Mesenchymal stem cell (in vitro differentiated cells and primary cell): ENCODE measurements at regions not wholly inside any gene's neighbourhood (a gene's known extent, or its start where the extent isn't known, plus 50 kb on each side); places are given as distances from the start of the nearest gene placed in this dataset.

Experiments used
- DNase-seq: peaks from one replicate; pipeline ENCODE4 v3.0.0-alpha.2; 2013
- H2AFZ ChIP-seq: one replicate; pipeline ENCODE4 v1.6.1; 2013; ENCODE audit warnings: low read depth, mild to moderate bottlenecking, control low read depth, inconsistent platforms, low read length, moderate library complexity
- H2AK5ac ChIP-seq: 2 replicates; pipeline ENCODE4 v1.6.1; 2013; ENCODE audit warnings: low read length, moderate library complexity, mild to moderate bottlenecking, inconsistent platforms; ENCODE audit not compliant: severe bottlenecking
- H2BK120ac ChIP-seq: one replicate; pipeline ENCODE4 v1.6.1; 2013; ENCODE audit warnings: low read depth, mild to moderate bottlenecking, inconsistent platforms, low read length, moderate library complexity
- H2BK12ac ChIP-seq, 2 experiments: one replicate each; pipeline ENCODE4 v1.6.1; 2013; ENCODE audit warnings: inconsistent platforms in 2 of 2, low read length in 2 of 2, mild to moderate bottlenecking in 2 of 2, moderate library complexity in 2 of 2, control low read depth in 1 of 2
- H2BK15ac ChIP-seq: one replicate; pipeline ENCODE4 v1.6.1; 2013; ENCODE audit warnings: mild to moderate bottlenecking, low read depth, inconsistent platforms; ENCODE audit not compliant: poor library complexity, severe bottlenecking
- H2BK5ac ChIP-seq: 2 replicates; pipeline ENCODE4 v1.6.1; 2013; ENCODE audit warnings: low read depth, mild to moderate bottlenecking, low read length, control low read depth, inconsistent platforms; ENCODE audit not compliant: poor library complexity, severe bottlenecking
- H3K14ac ChIP-seq, 2 experiments: one replicate each; pipeline ENCODE4 v1.6.1; 2013; ENCODE audit warnings: inconsistent platforms in 2 of 2, low read length in 2 of 2, control low read depth in 1 of 2, mild to moderate bottlenecking in 1 of 2, moderate library complexity in 1 of 2
- H3K18ac ChIP-seq, 2 experiments: one replicate each; pipeline ENCODE4 v1.6.1; 2013; ENCODE audit warnings: inconsistent platforms in 2 of 2, low read length in 2 of 2, control low read depth in 1 of 2, low read depth in 1 of 2, mild to moderate bottlenecking in 1 of 2
- H3K23ac ChIP-seq, 2 experiments: one replicate each; pipeline ENCODE4 v1.6.1; 2013; ENCODE audit warnings: inconsistent platforms in 2 of 2, low read length in 2 of 2, mild to moderate bottlenecking in 2 of 2, moderate library complexity in 2 of 2, control low read depth in 1 of 2
- H3K27ac ChIP-seq: 2 replicates; pipeline ENCODE4 v1.5.1; 2013; ENCODE audit warnings: mild to moderate bottlenecking, moderate library complexity, low read length, control low read depth, inconsistent platforms; ENCODE audit not compliant: poor library complexity, severe bottlenecking
- H3K27me3 ChIP-seq, 2 experiments: 2 replicates each; pipeline versions ENCODE4 v1.6.1 to v1.7.0; 2013; ENCODE audit warnings: low read length in 2 of 2, mild to moderate bottlenecking in 2 of 2, moderate library complexity in 2 of 2, control low read depth in 1 of 2, inconsistent platforms in 1 of 2; ENCODE audit not compliant: control insufficient read depth in 1 of 2, insufficient read depth in 1 of 2
- H3K36me3 ChIP-seq, 2 experiments: 2 replicates each; pipeline versions ENCODE4 v1.6.1 to v1.7.0; 2013; ENCODE audit warnings: low read length in 2 of 2, control low read depth in 1 of 2, inconsistent platforms in 1 of 2, low read depth in 1 of 2, mild to moderate bottlenecking in 1 of 2; ENCODE audit not compliant: insufficient read depth in 2 of 2, control insufficient read depth in 1 of 2
- H3K4ac ChIP-seq, 2 experiments: one replicate each; pipeline ENCODE4 v1.6.1; 2013; ENCODE audit warnings: inconsistent platforms in 2 of 2, low read length in 2 of 2, mild to moderate bottlenecking in 2 of 2, moderate library complexity in 2 of 2, control low read depth in 1 of 2, low read depth in 1 of 2
- H3K4me1 ChIP-seq: 2 replicates; pipeline ENCODE4 v1.6.1; 2013; ENCODE audit warnings: low read depth, low read length, control low read depth; ENCODE audit not compliant: control insufficient read depth, insufficient read depth
- H3K4me2 ChIP-seq: 2 replicates; pipeline ENCODE4 v1.6.1; 2013; ENCODE audit warnings: low read length, mild to moderate bottlenecking, inconsistent platforms; ENCODE audit not compliant: poor library complexity, severe bottlenecking
- H3K4me3 ChIP-seq, 2 experiments: 2 replicates each; pipeline versions ENCODE4 v1.5.1 to v1.7.0; 2013; ENCODE audit warnings: low read length in 2 of 2, mild to moderate bottlenecking in 2 of 2, control low read depth in 1 of 2, low read depth in 1 of 2; ENCODE audit not compliant: insufficient read depth in 1 of 2
- H3K79me1 ChIP-seq: replicated peaks from 2 replicates; pipeline ENCODE4 v1.6.1; 2013; ENCODE audit warnings: mild to moderate bottlenecking, control low read depth, low read length, inconsistent platforms; ENCODE audit not compliant: poor library complexity, severe bottlenecking
- H3K9ac ChIP-seq: 2 replicates; pipeline ENCODE4 v1.7.0; 2013; ENCODE audit warnings: mild to moderate bottlenecking, low read length, moderate library complexity
- H3K9me3 ChIP-seq: 2 replicates; pipeline ENCODE4 v1.7.0; 2013; ENCODE audit warnings: mild to moderate bottlenecking, low read length; ENCODE audit not compliant: control insufficient read depth
- H4K8ac ChIP-seq: one replicate; pipeline ENCODE4 v1.6.1; 2013; ENCODE audit warnings: inconsistent platforms, mild to moderate bottlenecking, low read length, moderate library complexity
- H4K91ac ChIP-seq: one replicate; pipeline ENCODE4 v1.6.1; 2013; ENCODE audit warnings: mild to moderate bottlenecking, low read length, inconsistent platforms
- WGBS: methylation state at CpG from one replicate; pipeline ENCODE4 v1.1.7; 2013; ENCODE audit warnings: mixed read lengths; 5-methylcytosine and 5-hydroxymethylcytosine counted together

GRCh38 chr11:28529540-28530410 is 421.6 kb downstream of the METTL15 start:
- H2BK120ac ChIP-seq, result no peak overlapping the region
- peaks cover 0 to 7% of the 10 kb centered on the region in 2 experiments for H3K36me3 ChIP-seq
- H3K4me2 ChIP-seq, result no peak overlapping the region
- no peak overlapping the region for H2BK5ac ChIP-seq
- H3K18ac ChIP-seq, result no peak overlapping the region
- no peak overlapping the region for H4K8ac ChIP-seq
- H3K79me1 ChIP-seq, result no peaks in the 10 kb centered on the region
- peak; percentile 75 for DNase-seq
- no peaks in the 10 kb centered on the region for H3K27me3 ChIP-seq
- no peak overlapping the region for H3K4ac ChIP-seq
- WGBS, result no CpG with 5 or more reads among the region's 3 CpGs
- no peak overlapping the region for H3K4me3 ChIP-seq
- H2BK12ac ChIP-seq, result no peak overlapping the region
- no peak overlapping the region for H2BK15ac ChIP-seq
- H4K91ac ChIP-seq, result no peak overlapping the region
- H3K14ac ChIP-seq, result no peak overlapping the region
- H3K23ac ChIP-seq, result no peak overlapping the region
- no peak overlapping the region for H3K27ac ChIP-seq
- H3K9me3 ChIP-seq, result peaks cover 24% of the 10 kb centered on the region
- no peak overlapping the region for H3K9ac ChIP-seq
- H2AFZ ChIP-seq, result no peak overlapping the region
- no peak overlapping the region for H2AK5ac ChIP-seq
- no peaks in the 10 kb centered on the region for H3K4me1 ChIP-seq

GRCh38 chr11:28529046-28529445 is 420.9 kb downstream of the METTL15 start:
- WGBS, result 22% methylated on average over 2 of the region's 3 CpGs
- Histone ChIP-seq H2AFZ (no peak overlapping the region), H3K18ac (no peak overlapping the region), H3K36me3 (peaks cover 0 to 7% of the 10 kb centered on the region in 2 experiments), H3K27ac (no peak overlapping the region), H4K8ac (no peak overlapping the region), H3K27me3 (no peaks in the 10 kb centered on the region), H2BK5ac (no peak overlapping the region), H3K23ac (no peak overlapping the region), H3K14ac (no peak overlapping the region), H3K9ac (no peak overlapping the region), H2BK12ac (no peak overlapping the region), H3K4me1 (no peaks in the 10 kb centered on the region), H2BK15ac (no peak overlapping the region), H3K4ac (no peak overlapping the region), H4K91ac (no peak overlapping the region), H3K4me2 (no peak overlapping the region), H3K79me1 (no peaks in the 10 kb centered on the region), H3K4me3 (no peak overlapping the region), H3K9me3 (peaks cover 29% of the 10 kb centered on the region), H2BK120ac (no peak overlapping the region), H2AK5ac (no peak overlapping the region)
- peak; percentile 86 for DNase-seq

DNA sequence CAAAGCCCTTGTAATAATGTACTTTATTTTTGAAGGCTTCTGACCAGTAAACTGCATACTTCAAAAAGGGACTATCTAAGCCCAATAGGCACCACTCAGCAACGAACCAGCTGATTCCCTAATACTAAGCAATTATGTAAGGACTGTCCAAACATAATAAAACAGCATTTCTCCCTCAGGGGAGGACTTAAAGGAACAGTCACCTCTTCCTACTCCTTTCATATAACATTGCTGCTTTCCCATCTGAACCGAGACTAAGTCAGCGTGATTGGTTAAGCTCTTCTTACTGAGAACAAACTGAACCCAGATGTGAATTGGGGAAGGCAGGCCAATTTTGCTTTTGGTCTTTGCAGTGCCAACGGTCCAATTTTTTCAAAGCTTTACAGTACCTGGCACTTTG is 420.0 kb downstream of the METTL15 start:
- Histone ChIP-seq H3K4me1 (no peaks in the 10 kb centered on the region), H3K4ac (no peak overlapping the region), H2BK5ac (no peak overlapping the region), H3K23ac (no peak overlapping the region), H3K18ac (no peak overlapping the region), H2AK5ac (no peak overlapping the region), H4K91ac (no peak overlapping the region), H3K79me1 (no peaks in the 10 kb centered on the region), H3K4me3 (no peak overlapping the region), H3K36me3 (peaks cover 0 to 7% of the 10 kb centered on the region in 2 experiments), H4K8ac (no peak overlapping the region), H2BK12ac (no peak overlapping the region), H3K4me2 (no peak overlapping the region), H3K14ac (no peak overlapping the region), H3K27me3 (no peaks in the 10 kb centered on the region), H3K9me3 (peaks cover 29% of the 10 kb centered on the region), H2BK15ac (no peak overlapping the region), H2BK120ac (no peak overlapping the region), H2AFZ (no peak overlapping the region), H3K27ac (no peak overlapping the region), H3K9ac (no peak overlapping the region)
- 88% methylated on average over 4 of the region's 4 CpGs for WGBS
- DNase-seq, result no peak

- Histone ChIP-seq H2BK12ac (no peak overlapping the region), H3K18ac (no peak overlapping the region), H3K4me2 (no peak overlapping the region), H2BK120ac (no peak overlapping the region), H3K4me1 (no peaks in the 10 kb centered on the region), H3K79me1 (no peaks in the 10 kb centered on the region), H3K23ac (no peak overlapping the region), H3K36me3 (peaks cover 0 to 7% of the 10 kb centered on the region in 2 experiments), H3K9ac (no peak overlapping the region), H4K91ac (no peak overlapping the region), H3K4me3 (no peak overlapping the region), H3K14ac (no peak overlapping the region), H3K27me3 (no peaks in the 10 kb centered on the region), H2BK5ac (no peak overlapping the region), H2AFZ (no peak overlapping the region), H2BK15ac (no peak overlapping the region), H2AK5ac (no peak overlapping the region), H3K27ac (no peak overlapping the region), H4K8ac (no peak overlapping the region), H3K4ac (no peak overlapping the region), H3K9me3 (peaks cover 29% of the 10 kb centered on the region)
- DNase-seq, result peak; percentile 29
- 100% methylated on average over 1 of the region's 1 CpG for WGBS
These were observed 418.2 kb downstream of the METTL15 start for GRCh38 chr11:28526406-28526751.
